HEK293 (cell line): ENCODE measurements at regions not wholly inside any gene's neighbourhood (a gene's known extent, or its start where the extent isn't known, plus 50 kb on each side); places are given as distances from the start of the nearest gene placed in this dataset.
A peak's percentile ranks its signal among the peaks of the same experiment; 100 is the strongest.

Source experiments
- CTCF ChIA-PET: fragments of 350-600 bp; formaldehyde crosslinking; extraction: SDS; loops from one replicate; lab custom pipeline; 2021; ENCODE audit warnings: antibody characterized with exemption; lab: Yijun Ruan, JAX
- POLR2A ChIA-PET: fragments of 300-600 bp; formaldehyde crosslinking; extraction: SDS; loops from one replicate; lab custom pipeline; 2020; ENCODE audit warnings: antibody characterized with exemption, inconsistent platforms; lab: Yijun Ruan, JAX
- H3K27ac ChIP-seq: fragments of 200-500 bp; sonication (Bioruptor generic); 2 replicates; pipeline ENCODE4 v1.5.1; 2014; ENCODE audit warnings: low read depth, low read length, control low read depth, inconsistent platforms; ENCODE audit errors: extremely low read depth
- H3K36me3 ChIP-seq, 2 experiments: fragments of 200-500 bp in 1 of 2; sonication (Bioruptor generic) in 1 of 2; 1 replicate in 1 of 2; 2 replicates in 1 of 2; pipeline ENCODE4 v1.5.1; 2014 to 2017; ENCODE audit warnings: inconsistent platforms in 2 of 2, low read length in 2 of 2; ENCODE audit not compliant: control insufficient read depth in 2 of 2, insufficient read depth in 1 of 2
- H3K4me1 ChIP-seq: fragments of 200-500 bp; sonication (Bioruptor generic); 2 replicates; pipeline ENCODE4 v1.5.1; 2014; ENCODE audit warnings: mild to moderate bottlenecking, low read length, inconsistent platforms; ENCODE audit not compliant: control insufficient read depth, insufficient read depth
- H3K4me3 ChIP-seq: 2 replicates; pipeline ENCODE4 v1.5.1; 2011; ENCODE audit warnings: low read depth, mild to moderate bottlenecking, control low read depth, low read length, moderate library complexity
- H3K9me3 ChIP-seq: fragments of 200-500 bp; sonication (Bioruptor generic); 2 replicates; pipeline ENCODE4 v1.5.1; 2014; ENCODE audit warnings: low read depth, low read length, inconsistent platforms; ENCODE audit not compliant: control insufficient read depth, insufficient read depth
- PRDM1 ChIP-seq: fragments of 450-650 bp; formaldehyde crosslinking; IDR thresholded peaks from 2 replicates; pipeline ENCODE4; 2016; ENCODE audit warnings: missing biosample characterization, missing genetic modification characterization
- ZNF121 ChIP-seq: fragments of 450-650 bp; formaldehyde crosslinking; IDR thresholded peaks from 2 replicates; pipeline ENCODE4 v1.5.1; 2016; ENCODE audit warnings: missing biosample characterization, missing genetic modification characterization
- ZNF146 ChIP-seq: fragments of 450-650 bp; formaldehyde crosslinking; IDR thresholded peaks from 2 replicates; pipeline ENCODE4 v1.5.1; 2016; ENCODE audit warnings: missing biosample characterization, missing genetic modification characterization

DNA sequence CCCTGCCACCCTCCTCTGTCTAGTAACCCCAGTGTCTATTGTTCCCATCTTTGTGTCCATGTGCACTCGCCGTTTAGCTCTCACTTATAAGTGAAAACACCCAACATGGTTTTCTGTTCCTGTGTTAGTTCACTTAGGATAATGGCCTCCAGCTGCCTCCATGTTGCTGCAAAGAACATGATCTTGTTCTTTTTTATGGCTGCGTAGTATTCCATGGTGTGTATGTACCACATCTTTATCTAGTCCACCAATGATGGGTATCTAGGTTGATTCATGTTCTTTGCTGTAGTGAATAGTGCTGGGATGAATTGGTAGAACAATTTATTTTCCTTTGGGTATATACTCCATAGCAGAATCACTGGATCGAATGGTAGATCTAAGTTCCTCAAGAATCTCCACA is 51.0 kb upstream of the RFLNA start:
- Histone ChIP-seq H3K4me1 (no peaks in the 10 kb centered on the region), H3K9me3 (no peaks in the 10 kb centered on the region), H3K36me3 (no peaks in the 10 kb centered on the region), H3K4me3 (no peak overlapping the region), H3K27ac (no peak overlapping the region)
- CTCF ChIA-PET = no interaction called here
- TF ChIP-seq ZNF146 (tag by site-specific recombination) = peak; percentile 78
- TF ChIP-seq PRDM1 (tag by site-specific recombination) = no peak
- no peak for TF ChIP-seq ZNF121 (tag by site-specific recombination)
- POLR2A ChIA-PET = no interaction called here
